GM18498 (cell line): ENCODE measurements at regions not wholly inside any gene's neighbourhood (a gene's known extent, or its start where the extent isn't known, plus 50 kb on each side); places are given as distances from the start of the nearest gene placed in this dataset.

Experiments used
- ATAC-seq: cut with Tn5 transposase; IDR thresholded peaks from one replicate; pipeline ENCODE4 v1.9.1; 2021; ENCODE audit warnings: mild to moderate bottlenecking, moderate library complexity; ENCODE audit not compliant: unreplicated experiment

DNA sequence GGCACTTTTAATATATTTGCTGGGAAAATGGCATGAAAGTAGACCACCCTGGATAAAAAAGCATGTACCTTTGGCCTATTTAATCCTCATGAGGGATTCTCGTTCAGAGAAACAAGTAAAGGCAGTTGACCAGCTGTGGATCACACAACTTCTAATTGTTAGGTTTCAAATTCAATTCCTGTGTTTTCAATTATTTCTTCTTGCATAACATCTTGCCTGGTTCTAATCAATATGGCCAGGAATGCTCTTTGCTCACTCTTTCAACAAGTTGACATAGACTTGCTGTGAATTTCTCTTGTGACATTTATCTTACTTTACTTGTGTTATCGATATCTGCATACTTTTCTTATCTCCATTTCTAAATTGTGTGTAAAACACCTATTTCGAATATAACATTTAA lies 211.8 kb downstream of the SLC7A11 start:
- ATAC-seq: no peak

DNA sequence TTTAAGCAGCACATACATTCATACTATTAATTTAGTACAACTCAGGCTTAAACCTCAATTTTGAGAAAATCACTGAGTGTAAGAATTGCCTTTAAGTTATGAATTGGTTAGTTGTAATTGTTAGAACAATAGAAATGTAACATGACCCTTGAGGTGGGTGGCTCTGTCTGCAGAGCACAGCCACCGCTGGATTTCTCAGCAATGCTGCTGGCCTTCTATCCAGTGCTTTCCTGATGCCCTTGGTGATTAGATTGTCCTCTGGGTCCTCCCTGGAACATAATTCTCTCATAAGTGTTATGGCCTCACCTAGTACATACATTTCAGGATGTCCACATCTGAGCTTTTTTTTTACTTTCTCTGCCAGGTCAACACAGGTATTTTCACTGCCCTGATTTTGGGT lies 213.2 kb downstream of the SLC7A11 start:
- ATAC-seq: no peak

DNA sequence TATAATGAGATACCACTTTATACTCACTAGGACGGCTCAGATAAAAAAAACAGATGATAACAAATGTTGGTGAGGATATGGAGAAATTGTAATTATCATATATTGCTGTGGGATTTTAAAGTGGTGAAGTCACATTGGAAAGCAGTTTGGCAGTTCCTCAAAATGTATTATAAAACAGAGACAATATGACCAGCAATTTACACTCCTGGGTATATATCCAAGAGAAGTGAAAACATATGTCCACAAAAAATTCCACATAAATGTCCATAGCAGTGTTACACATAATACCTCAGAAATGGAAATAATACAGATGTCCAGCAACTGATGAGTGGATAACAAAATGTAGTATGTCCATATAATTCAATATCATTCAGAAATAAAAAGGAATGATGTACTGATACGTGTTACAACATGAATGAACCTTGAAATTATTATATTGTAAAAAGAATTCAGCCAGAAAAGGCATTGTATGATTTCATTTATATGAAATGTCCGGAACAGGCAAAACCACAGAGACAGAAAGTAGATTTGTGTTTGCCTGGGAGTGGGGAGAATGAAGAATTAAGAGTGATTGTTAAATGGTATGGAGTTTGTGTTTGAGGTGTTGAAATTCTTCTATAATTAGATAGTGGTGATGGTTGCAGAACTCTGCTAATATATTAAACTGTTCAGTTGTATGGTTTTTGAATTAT lies 220.9 kb downstream of the SLC7A11 start:
- ATAC-seq: no peak

DNA sequence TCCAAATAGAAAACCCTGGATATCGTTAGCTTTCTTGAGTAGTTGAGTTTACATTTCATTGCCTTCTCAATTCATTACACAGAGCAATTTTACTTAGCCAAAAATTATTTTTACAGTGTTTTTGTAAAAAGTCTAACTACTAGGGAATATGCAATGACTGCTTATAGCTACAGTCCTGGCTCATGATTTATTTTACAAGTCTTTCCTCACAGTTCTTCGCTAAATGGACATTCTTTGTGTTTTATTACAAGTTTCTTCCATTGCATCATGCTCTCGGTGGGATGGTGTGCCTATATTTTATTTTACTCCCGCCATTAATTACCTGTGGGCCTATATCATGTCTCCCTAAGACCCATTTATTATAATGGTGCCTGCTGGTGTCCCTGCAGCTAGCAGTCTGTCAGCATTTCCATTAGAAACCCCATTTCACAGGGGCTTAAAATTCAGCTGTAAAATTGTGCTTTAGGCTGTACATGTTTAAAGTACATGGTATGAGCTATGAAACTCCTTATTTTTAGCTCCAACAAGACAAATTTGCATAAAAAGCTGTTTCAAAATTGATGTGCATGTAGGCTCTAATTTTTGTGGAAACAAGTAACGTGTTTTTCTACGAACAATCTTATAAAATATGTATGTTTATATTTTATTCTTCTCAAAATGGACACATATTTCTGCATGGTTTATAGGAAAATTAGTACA lies 227.4 kb downstream of the SLC7A11 start:
- no peak for ATAC-seq

DNA sequence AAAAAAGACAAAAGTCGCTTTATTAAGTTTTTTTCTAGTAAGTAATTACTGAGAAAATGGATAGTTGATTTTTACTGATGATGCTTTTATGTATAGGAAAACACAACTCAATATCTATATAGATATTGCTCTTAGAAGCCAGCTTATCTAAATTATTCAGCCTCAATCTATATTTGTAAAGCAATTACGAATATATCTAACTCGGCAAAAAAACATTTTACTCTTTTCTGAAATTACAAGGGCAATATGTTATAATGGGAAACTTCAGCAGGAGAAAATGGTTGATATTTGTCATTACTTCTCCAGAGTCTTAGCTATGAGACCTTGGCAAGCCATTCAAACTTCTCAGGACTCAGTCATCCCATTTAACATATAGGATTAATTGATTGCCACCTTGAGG lies 228.5 kb downstream of the SLC7A11 start:
- ATAC-seq: no peak

DNA sequence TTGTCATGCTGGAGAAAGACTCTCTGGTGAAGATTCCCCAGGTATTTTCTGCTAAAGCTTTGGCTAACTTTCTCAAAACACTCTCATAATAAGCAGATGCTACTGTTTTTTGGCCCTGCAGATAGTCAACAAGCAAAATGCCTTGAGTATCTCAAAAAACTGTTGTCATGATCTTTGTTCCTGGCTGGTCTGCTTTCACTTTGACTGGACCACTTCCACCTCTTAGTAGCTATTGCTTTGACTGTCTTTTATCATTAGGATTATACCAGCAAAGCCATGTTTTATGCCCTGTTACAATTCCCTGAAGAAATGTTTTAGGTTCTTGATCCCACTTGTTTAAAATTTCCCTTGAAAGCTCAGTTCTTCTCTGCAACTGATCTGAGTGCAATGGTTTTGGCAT lies 231.5 kb downstream of the SLC7A11 start:
- peak; percentile 71 for ATAC-seq

DNA sequence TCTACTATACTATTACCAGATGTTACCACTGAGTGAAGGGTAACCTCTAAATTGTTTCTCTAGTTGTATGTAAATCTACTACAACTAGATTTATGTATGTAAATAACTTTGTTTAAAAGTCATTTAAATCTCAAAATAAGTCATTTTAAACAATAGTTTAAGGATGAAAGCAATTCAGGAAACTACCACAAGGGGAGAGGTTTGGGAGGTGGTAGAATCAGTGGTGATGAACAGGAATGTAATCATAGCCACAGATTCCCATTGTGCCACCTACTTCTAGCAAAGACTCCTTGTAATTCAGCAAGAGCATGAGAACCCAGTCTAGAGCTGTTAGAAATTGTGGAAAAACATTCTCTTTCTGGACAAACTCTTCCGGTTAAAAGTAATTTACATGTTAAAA lies 234.6 kb downstream of the SLC7A11 start:
- ATAC-seq: no peak

DNA sequence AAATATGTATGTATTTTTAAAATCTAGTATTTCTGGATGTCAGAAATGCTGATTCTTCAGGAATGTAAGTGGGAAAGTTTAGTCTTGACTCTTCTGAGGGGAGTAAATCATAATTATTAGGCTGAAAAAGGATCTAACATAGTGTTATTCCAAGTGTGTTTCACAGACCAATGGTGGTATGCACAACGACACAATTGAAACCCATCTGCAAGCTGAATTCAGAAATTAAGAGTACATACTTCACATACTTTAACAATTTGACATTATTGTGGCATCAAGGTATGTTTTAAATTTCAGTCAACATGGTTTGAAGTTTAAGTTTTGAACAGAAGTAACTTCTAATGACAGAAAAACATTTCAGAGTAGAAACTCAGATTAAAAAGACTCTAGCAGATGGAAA lies 236.7 kb downstream of the SLC7A11 start:
- no peak for ATAC-seq

DNA sequence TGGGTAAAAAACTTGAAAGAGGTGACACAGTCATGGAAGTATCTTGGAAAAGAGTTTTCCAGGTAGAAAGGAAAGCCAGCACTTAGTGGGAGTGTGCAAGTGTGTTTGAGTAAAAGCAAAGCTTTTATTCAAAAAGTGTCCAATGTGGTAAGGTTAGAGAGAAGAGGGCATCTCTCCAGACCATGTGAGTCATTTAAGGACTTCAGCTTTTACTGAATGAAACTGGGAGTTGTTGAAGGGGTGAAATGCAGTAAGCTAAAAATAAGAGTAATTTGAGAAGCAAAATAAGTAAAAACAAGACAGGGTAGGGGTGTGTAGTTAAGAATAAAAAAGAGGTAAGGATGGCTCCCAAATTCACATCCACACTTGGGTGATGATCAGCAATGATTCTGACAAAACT lies 238.9 kb downstream of the SLC7A11 start:
- peak; percentile 95 for ATAC-seq

DNA sequence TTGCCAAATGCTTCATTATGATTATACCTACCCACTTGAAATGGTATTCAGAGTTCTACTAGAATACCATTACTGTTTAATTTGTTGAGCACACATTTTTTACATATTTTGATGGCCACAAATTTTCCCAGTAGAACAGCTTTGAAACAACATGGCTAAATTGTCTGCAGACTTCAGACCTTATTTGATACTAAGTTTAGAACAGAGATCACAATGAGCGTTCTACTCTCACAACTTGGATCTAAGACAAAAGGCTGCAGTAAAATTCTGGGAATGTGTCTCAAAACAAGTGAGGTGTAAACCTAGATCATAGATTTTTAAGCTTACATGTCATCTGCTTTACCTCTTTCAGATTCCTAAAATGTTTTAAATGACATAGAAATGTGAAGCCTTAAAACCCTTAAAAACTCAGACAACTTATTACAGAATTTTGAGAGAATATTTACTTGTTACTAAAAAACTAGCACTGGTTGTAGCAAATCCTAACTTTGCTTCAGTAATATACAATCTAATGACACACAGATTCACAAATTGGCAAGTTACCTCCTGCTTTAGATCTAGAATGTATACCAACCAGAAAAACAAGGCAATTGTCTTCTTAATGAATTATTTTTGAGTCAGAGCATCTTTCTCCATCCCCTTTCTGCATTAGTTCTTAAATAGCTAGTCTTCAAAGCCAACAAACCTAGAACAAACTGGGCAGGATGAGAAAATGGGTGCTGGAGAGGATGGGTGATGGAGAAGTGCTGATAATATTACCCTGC lies 243.3 kb downstream of the SLC7A11 start:
- no peak for ATAC-seq

DNA sequence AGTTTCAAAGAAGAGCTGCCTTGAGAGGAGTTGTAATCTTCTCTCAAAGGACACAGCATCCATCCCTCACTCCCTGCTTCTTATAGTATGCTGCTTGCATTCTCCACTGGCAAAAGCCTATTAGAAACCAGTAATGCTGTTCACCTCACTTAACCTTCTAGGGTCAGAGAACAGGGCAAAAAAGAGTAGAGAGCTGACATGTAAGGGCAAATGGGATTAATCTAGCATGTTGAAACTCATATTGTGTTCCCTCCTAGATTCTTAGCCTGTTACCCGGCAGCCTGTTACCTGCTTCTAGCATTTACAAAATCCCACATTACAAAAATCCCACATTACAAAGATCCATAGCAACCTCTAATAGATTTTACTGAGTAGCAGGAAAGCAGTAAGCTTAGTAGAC lies 244.7 kb downstream of the SLC7A11 start:
- ATAC-seq: no peak

DNA sequence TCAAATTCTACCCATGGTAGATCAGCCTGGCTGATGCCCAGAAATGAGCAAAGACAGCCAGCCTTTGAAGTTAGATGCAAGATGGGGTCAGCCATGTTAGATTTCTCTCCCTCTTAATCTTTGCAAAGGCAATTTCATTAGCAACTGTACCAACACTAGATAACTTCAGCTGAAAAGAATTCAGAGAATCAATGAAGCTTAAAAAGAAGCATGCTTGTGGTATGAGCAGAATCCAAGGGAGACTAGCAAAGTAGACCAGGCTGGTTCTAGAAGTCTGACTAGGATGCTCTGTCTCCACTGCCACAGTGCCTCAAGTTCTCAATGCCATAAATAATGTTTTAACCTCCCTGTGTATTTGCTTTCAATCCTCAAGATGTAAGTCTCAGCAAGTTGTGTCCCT lies 247.3 kb downstream of the SLC7A11 start:
- ATAC-seq: no peak

DNA sequence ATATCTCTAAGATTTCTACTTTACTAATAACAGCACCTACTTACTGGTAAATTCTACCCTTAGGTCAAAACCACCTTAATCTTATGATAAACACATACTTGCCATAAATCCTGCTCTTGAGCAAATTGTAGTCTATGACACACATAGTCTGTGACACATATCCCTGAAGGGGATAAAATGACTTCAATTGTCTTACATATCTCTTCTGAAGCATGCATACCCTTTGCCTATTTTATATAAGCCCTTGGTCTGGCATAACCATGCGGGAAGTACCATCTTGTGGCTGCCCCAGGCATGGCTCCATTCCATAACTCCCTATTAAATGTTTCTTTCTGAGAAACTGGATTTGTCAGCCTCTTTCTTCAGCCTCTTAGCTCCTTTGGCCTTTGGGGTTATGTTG lies 248.9 kb downstream of the SLC7A11 start:
- no peak for ATAC-seq

DNA sequence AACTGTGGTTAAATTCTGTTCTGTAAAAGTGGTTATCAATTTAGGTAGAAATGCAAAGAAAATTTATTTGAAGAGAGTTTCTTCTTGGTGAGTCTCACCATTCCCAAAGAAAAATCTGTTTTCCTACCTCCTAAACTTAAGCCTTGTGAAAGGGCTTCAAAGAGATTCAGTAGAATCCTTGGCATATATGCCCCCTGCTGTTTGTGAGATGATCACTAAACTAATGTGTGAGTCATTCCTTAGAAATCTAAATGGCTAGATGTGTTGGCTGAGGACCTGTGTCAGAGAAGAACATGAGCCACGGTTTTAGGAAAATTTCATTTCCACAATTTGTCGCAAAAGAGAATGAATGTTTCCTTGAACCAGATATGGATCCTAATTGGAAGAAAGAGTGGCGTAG lies 260.9 kb downstream of the SLC7A11 start:
- ATAC-seq: no peak

DNA sequence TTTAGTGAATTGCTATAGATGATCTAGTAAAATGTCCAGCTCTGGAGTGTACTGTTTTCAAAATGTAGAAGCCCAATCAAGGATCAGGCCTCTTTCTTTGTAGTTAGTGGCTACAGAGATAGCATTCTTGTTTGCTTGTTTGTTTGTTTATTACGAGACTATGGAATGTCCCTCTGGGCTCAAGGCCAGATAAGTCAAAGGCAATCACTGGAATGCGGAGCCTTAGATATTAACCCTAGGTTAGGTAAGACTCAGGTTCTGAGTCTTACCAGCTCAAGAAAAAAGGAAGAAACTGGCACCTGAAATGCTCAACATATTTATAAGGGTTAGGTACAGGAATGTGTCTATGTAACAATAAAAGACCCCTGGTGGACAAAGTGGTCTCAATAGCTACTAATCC lies 261.5 kb downstream of the SLC7A11 start:
- ATAC-seq: no peak

DNA sequence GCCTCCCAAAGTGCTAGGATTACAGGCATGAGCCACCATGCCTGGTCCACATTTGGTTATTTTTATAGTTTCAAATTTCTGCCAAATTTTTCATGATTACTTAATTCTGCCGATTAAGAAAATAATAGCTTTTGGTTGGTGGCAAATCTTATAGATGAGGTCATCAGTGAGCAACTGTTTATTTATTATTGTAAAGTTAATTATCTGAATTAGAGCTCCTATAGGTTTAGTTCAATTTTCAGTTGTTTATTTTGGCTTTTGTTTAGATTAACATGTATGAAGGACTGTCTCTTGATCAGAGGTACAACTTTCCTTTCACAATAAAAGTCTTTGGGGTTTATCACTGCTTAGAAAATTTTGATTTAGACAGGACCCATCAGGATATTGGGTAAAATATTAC lies 262.2 kb downstream of the SLC7A11 start:
- no peak for ATAC-seq

DNA sequence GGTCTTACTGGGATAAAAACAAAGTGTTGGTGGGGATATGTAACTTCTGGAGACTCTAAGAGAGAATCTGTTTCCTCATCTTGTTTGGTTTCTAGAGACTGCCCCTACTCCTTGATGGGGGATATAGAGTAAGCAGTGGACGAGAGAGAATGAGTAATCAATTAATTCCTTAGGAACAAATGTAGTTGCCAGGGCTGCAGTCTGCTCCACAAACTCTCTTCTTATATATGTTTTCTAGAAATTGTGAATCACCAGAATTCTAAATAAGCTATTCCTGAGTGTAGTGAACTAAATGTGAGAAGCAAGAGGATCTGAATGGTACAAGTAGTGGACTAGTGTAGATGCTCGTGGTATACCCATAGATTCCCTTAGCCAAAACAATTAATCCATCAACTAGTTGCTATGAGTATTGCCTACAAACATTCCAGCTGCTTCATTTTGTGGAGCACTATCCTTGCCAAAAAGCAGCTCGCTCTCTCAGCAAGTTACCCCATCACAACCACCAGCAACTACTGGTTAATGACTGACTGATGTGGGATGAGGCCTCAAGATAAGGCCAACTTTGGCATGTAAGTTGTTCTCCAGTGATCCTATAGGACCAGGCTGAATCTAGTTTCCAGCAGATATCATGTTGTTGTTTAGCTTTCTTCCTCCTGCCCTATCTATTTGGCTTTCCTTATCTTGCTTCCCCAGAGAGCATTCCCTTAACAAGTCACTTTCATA lies 273.0 kb downstream of the SLC7A11 start:
- no peak for ATAC-seq

DNA sequence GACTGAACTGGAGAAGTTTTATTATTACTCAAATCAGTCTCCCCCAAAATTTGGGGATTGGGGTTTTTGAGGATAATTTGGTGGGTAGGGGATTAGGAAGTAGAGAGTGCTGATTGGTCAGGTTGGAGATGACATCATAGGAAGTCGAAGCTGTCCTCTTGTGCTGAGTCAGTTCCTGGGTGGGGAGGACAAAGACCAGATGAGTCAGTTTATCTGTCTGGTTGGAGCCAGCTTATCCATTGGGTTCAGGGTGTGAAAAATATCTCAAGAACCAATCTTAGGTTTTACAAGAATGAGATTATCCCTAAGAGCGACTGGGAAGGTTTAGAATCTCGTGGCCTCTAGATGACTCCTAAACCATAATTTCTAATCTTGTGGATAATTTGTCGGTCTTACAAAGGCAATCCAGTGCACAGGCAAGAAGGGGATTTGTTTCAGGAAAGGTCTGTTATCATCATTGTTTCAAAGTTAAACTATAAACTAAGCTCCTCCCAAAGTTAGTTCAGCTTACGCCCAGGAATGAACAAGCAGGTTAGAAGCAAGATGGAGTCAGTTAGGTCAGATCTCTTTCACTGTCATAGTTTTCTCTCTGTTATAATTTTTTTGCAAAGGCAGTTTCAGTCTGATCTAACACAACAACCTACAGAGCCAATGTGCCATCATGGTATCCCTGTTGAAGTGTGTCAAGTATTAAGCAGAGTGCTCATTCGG lies 274.5 kb downstream of the SLC7A11 start:
- ATAC-seq: no peak

DNA sequence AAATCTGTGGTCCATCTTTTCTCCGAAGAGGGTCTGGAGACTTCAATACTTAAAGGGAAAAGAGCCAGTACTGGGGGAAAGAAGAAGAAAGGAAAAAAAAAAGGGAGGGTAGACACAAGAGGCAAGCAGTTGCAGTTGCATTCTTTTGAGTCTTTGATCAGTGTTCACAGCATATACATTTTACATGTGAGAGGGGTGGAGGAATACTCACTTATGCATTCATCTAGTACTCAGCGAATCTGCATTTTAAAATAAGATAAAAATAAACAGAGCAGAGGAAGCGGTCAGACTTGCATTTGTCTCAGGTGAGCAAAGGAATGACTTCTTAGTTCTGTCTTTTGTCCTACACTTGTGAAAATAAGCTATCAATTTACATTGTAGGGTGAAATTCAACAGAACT lies 275.6 kb downstream of the SLC7A11 start:
- ATAC-seq: no peak

DNA sequence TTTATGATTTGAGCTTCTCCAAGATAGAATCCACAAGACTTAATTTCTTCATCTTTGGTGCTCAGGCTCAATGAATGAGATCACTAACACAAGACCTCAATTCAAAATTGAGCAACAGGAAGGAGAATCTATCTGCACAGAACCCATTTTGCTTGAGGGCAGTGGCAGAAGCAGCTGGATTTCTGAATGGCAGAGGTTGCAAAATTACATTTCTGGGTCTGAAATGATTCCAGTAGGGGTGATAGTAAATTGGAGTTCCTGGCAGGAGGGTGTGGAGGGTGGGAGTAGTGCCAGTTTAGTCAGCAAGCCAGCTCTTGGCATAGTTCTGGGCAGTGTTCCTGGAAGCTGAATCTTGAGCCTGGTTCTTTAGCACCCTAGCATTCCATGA lies 281.1 kb downstream of the SLC7A11 start:
- ATAC-seq: no peak
